ENCODE measurements at regions not wholly inside any gene's neighbourhood (a gene's known extent, or its start where the extent isn't known, plus 50 kb on each side); places are given as distances from the start of the nearest gene placed in this dataset.
"Not testable (repeated sequence)": the region's sequence is repeated elsewhere in the genome, so short reads cannot be mapped to it uniquely, and the experiment has no call there.

DNA sequence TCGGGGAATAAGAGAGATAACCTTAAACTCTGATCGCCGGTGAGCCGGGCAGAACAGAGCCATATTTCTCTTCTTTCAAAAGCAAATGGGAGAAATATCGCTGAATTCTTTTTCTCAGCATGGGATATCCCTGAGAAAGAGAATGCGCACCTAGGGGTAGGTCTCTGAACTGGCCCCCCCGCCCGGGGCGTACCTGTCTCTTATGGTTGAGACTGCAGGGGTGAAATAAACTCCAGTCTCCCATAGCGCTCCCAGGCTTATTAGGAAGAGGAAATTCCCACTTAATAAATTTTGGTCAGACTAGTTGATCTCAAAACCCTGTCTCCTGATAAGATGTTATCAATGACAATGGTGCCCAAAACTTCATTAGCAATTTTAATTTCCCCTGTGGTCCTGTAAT, 58.8 kb upstream of the ADAMTS5 start:
- TF ChIP-seq, protein P1, sequence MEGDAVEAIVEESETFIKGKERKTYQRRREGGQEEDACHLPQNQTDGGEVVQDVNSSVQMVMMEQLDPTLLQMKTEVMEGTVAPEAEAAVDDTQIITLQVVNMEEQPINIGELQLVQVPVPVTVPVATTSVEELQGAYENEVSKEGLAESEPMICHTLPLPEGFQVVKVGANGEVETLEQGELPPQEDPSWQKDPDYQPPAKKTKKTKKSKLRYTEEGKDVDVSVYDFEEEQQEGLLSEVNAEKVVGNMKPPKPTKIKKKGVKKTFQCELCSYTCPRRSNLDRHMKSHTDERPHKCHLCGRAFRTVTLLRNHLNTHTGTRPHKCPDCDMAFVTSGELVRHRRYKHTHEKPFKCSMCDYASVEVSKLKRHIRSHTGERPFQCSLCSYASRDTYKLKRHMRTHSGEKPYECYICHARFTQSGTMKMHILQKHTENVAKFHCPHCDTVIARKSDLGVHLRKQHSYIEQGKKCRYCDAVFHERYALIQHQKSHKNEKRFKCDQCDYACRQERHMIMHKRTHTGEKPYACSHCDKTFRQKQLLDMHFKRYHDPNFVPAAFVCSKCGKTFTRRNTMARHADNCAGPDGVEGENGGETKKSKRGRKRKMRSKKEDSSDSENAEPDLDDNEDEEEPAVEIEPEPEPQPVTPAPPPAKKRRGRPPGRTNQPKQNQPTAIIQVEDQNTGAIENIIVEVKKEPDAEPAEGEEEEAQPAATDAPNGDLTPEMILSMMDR (IDR thresholded peaks at IDR 0.05; ENCODE audit: insufficient read depth, low read depth, low read length) = not testable (repeated sequence)
- TF ChIP-seq EZH2 (IDR thresholded peaks at IDR 0.05; ENCODE audit: insufficient read depth, low read length) = not testable (repeated sequence)
